Stimulated activated CD8-positive, alpha-beta memory T cell treated with anti-CD3 and anti-CD28 coated beads, Interleukin-4, amount 100 ng/mL, for 48 hours (primary cell): ENCODE measurements at regions not wholly inside any gene's neighbourhood (a gene's known extent, or its start where the extent isn't known, plus 50 kb on each side); places are given as distances from the start of the nearest gene placed in this dataset.

Experiments
- DNase-seq: peaks from one replicate; pipeline ENCODE4 v3.0.0-alpha.2; 2020

DNA sequence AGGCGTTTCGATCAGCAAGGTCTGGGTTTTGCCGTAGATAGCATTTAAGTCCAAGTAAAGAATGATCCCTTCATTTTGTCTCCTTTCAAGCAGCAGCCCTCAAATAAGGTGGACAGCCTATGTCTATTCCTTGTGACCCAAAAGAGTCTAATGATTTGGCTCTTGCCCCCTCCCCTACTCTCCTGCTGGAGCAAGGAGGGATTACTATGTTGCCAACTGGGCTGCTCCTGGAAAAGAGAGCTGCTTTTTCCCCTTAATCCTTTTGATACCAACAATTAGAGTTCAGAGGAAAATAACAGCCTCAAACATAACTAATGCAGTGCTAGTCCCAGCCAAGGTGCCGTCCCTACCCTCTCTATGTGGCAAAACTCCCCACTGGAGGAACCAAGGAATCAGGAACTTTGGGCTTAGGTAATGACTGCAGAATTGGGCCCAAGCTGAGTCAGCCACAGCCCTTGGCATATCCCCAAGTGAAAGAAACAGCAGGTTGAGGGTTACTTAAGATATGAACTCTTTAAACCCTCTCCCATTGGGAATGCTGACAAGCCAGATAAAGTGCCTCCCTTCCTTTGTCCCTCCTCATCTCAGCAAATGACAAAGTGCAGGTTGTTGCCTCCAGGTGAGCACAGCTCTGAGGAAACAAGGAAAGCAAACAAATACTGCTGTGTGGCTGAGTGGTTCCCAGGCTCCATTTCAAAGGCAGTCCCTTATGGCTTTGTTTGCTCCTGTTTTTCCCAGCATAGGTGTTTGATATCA lies 643.7 kb downstream of the INHBA start:
- DNase-seq, result no peak

DNA sequence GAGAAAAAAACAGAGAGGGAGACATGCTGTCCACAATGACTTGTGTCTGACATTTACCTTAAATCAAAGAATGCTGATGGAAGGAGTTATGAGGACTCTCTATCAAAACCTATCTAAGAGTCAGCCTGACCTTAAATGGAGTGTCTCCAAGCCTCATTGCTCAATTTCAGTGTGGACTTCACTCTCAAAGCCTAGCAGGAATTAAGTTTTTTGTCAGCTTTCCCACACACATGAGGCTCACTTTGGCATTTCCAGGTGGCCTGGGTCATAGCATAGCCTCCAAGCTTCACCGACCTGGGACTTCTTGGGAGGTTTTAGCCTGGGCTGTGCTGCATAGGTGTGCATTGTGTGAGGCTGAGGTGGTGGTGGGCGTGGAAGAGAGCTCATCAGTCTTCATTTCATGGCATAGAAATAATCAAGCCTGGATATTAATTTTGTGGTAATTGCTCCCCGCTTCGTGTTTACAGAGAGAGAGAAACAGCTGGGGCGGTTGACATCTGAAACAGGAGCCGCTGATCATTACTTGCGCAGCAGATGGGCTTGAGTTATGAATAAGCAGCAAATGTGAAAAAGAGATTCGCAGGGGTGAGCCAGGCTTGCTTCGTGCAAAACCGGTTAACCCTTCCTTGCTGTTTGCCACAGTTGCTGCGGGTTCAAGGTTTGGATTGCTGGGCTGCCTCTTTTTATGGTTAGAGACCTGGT lies 647.8 kb downstream of the INHBA start:
- DNase-seq, result no peak

DNA sequence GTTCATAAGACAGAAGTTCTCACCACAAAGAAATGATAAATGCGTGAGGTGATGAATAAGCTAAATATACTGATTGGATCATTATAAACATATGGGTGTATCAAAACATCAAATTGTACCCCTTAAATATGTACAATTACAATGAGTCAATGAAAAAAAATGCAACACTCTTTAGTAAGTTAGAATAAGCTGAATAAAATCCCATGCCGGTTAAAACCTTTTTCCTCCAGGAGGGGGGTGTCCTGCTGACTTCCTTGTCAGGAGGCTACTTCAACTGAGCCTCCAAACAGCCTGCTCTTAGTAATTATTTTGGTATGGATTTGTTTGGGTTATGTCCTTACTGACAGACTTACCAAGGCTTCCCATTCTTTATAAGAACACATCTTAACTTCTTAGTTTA lies 649.1 kb downstream of the INHBA start:
- DNase-seq, result no peak

DNA sequence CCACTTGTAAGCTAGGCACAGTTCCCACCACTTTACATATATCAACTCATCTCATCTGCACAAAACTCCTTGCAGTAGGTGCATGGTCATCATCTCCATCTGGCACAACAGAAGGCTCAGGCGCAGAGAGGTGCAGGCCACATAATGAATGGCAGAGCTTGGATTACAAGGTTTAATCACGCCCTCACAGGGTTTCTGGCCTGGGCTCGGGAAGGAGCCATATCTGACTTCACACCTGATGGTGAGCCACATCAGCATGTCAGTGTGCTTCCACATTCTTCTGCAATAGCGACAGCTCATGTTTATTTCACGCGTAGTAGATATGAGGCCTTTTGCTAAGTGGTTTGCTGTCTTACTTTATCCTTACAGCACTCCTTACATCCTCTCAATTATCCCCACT lies 650.2 kb downstream of the INHBA start:
- no peak for DNase-seq

DNA sequence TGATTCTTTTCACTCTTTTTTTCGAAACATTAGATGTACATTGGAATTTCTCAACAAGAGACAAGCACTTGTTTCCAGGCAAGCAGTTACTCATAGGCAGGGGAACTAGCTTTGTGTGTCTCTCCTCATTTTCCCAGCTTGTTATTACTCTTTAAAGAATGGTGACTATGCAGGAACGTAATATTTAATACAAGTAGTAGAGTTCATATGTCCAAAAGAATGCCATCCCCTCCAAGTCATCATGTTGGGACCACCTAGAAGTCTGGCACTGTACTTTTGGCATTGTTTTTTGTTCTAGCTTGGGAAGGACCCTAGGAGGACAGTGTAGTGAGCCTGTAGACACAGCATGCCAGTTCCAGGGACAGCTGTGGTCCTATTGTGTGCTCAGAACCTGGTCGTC lies 650.7 kb downstream of the INHBA start:
- no peak for DNase-seq

DNA sequence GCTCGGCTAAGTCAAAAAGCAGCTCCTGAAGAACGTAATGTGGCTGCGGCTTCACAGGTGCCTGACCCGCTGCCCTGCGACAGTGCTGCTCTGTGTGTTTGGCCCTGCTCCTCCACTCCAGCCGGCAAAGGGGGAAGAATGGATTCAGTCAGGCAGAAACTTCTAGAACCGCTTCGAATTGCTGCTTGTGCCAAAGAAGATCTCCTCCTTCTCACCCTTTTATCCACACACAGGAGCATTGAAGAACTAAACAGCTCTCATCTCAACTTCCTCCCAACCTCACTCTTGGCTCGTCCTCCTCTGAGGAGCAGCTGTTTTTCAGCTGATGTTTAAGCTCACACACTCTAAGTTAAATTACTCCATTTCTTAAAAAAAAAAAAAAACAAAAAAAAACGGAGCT lies 651.4 kb downstream of the INHBA start:
- DNase-seq, result no peak

DNA sequence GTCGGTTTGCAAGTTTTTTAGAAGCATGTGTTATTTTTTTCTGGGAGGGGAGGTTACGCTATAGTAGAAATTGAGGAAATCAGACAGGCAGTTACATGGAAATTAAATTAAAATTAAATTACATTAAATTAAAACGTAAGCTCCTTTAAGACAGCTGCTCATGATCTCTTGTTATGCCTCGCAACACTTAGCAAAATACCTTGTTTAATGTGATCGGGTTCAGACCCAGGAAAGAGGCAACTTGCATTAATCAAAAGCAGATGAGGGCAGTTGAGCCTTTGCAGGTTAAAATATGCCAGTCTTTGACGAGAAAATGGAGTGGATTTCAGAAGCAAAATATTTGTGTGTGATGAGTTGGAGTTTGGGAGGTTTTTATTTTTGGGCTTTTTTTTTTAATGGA lies 651.8 kb downstream of the INHBA start:
- no peak for DNase-seq

DNA sequence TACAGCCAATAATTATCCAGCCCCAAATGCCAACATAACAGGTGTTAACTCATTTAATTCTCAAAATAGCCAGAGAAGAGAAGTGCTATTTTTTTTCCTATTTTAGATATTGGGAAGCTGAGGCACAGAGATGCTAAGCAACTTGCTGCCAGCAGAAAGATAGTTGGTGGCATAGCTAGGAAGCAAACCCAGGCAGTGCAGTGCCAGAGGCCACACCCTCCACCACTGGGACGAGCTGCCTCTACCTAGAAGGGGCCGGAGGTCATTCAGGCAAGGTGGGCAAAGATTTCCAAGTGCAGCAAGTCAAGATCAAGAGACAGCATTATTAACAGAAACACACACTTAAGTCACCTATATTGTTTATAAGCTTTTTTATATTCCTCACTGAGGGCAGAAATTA lies 654.1 kb downstream of the INHBA start:
- DNase-seq, result no peak

DNA sequence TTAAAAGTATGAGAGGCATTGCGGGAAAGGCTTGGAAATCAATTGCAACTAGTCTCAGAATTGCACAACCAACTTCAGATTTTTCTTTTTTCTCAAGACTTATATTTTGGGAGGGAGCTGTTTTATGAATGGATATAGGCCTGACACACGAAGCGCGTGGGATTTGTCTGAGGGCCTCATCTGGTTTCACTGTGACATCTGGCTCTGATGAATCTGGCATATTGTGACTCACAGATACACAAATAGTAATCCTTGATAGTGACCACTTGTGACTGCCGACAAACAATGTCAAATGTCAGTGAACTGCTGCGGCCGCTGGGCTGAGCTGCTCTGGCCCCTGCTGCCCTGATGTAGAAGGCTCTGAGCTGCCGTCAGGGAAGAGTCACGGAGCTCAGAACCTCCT lies 655.1 kb downstream of the INHBA start:
- no peak for DNase-seq

DNA sequence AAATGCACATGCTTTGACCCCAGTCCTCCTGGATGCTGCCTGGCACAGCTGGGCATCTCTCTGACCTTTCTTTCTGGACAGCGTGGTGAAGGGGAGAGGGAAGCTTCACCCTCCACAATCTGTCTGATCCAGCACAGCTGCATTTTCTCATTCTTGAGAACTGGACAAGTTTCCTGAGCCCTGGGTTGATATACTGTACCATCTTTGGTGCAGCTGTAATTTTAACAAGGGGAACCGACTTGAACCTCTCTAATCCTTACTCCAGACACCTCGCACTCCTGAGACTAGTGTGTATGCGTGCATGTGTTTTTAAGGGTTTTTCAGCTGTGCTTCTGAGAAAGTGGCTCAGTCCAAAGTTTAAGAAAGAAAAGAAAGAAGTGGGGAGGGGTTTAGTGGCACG lies 655.7 kb downstream of the INHBA start:
- no peak for DNase-seq

DNA sequence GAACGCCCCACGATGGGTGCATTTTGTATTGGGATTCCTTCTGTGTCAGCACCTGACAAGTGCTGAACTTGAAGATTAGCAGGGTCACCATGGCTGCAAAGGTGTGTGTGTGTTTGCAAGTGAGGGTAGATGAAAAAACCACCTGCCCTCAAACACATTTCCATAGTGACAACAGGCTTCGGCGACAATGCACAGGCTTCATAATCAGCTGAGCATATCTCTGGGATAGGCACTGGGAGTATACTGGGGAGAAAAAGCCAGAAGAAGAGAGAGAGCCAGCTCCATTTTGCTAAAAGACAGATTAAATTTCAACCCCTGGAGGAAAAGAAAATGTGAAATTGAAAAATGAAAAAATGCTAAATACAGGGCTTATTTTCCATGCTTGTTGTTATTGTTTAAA lies 656.1 kb downstream of the INHBA start:
- DNase-seq, result no peak

DNA sequence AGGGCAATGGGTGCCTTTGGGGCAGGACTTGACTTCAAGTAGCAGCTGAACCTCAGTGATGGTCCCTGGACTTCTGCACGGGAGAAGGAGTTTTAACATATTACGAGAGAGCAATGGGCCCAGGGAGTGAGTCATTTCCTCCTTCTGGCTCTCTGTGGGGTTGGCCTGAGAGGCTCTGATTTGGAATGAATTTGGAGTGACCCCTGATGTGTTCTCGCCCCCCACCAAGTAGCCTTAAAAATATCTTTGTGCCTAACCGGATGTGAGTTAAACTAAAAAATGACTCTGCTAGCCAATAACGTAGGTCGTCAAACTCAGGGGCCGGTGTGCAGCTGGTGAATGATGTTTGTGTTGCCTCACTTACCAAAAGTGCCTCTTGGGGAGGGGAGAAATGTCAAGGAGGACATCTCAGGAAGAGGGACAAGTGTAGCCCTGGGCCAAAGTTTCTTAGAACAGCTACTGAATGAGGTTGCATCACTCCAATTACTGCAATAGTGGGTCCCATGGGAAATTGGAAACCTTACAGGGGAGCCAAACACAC lies 656.6 kb downstream of the INHBA start:
- DNase-seq, result no peak

DNA sequence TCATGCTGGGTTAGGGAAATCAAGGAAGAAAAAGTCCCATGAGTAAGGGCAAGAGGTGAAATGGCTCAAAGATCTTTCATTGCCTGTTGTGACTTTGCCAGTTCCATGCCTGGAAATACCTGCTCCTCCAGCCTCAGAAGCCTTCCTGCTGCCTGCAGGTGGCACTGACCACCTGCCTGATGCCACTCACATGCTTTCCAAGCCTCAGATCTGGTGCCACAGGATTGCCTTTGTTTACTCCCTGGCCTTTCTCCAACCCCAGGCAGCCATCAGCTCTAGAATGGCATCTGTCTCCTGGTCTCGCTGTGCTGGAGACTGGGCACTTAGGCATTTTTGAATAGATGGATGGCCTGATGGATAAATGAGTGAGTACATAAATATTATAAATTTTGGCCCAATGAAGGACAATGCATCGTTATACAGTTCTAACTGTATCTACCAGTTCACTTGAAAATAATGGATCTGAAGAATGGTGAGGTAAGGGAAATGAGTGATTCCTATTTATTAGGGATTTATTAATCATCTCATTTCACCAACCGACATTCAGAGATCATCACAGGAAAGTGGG lies 657.2 kb downstream of the INHBA start:
- DNase-seq, result no peak

DNA sequence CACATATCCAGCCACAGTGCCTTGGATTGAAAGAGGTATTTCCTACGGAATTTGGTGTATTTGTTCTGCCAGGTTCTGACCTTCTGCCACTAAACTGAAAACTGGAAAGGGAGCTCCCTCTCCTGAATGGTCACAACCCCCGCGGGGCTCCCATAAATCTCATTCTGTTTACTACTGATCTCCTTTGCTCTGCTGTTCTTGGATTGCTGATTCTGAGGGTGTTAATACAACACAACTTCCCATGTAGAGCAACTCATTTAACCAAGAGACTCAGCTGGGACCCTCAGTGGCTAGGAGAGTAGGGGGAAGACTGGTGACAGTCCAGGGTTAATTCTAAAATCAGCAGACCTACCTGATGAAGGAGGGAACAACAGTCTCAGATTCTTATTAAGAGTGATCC lies 662.9 kb downstream of the INHBA start:
- no peak for DNase-seq

DNA sequence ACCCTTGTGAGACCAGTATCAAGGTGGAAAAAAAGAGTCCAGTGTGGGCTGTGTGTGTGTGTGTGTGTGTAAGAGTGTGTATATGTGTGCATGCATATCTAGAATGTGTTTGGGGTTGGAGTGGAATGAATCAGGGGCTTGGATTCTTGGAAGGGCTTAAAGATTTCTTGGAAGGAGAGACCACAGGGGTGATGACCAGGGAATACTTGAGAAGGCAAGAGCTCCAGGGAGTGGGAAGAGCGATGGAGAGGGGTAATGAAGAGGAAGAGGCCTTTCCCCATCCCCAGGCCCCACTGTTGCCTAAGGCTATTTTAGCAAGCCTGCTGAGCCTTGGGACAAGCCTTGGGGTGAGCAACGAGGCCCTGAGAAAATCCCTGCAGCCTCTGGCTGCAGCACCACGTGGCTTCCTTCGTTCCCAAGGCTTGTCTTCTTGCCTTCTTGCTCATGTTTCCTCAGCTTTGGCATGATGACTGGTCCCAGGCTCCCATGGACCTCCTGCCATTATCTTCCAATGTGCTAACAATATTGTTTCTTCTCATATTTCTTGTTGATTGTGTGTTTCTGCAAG lies 663.4 kb downstream of the INHBA start:
- DNase-seq, result no peak

DNA sequence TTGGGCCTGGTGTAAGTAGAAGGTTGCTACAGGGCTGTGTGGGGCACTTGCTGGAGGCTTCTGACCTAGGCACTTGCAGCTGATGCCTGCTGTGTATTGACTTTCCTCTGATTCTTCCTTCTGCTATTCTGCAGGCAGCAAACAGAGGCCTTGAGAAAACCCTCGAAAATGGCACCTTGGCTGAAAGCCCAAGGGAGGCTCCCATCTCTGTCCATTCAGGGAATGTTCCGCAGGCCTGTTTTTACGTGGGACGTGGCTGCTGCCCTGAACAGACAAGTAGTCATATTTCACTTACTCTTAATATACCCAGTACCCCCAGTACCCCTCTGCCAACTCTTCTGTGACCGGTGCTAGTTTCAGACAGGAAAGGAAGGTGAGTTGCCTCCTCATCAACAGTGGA lies 664.7 kb downstream of the INHBA start:
- no peak for DNase-seq

DNA sequence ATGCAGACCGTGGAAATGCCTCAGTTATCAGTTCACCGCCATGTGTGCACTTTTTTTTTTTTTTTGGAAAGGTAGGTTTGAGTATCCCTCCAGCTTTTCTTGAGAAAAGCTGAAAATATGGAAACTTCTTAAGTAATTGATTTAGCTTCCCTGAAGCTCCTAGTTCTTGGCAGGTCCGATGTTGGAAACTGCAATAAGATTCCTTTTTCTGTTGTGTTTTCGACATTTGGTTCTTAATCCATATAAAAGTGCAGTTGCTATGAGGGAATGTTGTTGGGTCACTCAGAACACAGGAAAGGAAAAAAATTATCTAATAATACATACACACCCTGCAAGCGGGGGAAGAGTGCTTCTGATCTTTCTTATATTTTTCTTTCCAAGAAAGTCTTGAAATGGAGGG lies 665.2 kb downstream of the INHBA start:
- no peak for DNase-seq

DNA sequence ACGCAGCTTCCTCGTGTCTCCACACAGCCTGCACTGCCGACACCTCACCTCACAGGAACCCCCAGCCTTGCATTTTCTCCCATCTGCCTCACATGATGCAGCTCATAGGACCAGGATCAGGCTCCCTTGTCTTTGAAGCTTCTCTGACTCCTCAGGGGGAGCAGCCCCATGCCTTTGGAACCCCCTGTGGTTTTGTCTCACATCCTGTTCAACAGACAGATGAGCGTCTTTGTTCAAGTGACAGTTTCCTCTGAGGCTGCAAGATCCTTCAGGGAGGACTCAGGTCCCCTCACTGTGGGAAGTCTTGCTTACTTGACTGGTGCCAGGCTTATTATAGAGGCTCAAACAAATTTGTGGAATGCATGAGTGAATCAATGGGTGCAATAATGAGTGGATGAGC lies 667.1 kb downstream of the INHBA start:
- no peak for DNase-seq

DNA sequence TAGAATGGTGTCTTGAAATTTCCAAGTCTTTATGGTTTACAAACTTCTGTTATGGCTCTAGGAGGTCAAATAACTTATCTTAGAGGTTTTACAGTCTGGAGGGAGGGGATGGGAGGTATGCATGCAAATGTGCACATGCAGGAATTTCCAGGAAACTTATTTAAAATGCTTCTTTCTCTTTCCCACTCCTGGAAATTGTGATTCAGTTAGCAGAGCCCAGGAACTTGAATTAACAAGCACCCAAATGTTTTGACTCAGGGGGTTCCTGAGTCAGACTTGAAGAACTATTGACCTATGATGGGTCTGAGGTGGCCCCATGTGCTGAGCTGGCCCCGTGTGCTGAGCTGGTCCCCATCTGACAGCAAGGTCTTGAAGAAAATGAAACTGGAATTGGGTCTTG lies 669.4 kb downstream of the INHBA start:
- no peak for DNase-seq

DNA sequence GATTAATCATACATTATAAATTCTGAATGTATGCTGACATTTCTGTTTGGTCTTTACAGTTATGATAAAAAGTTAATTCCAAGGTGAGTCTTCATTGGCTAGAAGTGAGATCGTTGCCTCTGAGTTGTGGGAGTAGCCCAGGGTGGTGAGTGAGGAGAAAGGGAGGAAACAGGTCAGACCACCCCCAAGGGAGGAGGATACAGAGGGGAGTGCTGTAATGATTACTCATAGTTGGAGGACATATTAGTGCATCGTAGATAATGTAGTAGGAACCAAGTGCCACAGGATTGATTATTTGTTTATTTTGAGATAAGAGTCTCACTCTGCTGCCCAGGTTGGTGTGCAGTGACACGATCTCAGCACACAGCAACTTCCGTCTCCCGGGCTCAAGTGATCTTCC lies 672.2 kb downstream of the INHBA start:
- DNase-seq, result no peak

DNA sequence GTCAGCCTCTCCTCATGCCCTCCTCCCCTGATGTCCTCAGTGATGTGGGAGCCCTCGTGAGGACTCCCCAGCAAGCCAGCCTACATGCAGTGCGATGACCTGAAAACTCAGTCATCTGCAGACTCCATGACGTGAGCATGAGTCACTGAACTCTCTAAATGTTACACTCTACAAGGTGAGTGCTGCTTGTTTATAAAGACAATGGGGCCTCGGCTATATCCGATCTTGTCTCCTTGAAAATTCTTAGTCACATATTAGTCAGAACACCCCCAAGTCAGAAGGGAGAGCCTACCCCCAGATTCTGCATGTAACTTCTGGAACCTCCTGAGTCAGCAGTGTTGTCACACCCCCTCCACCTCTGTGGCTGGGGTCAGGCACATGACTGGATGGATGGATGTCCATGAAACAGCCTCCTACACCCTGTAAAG lies 673.8 kb downstream of the INHBA start:
- no peak for DNase-seq

DNA sequence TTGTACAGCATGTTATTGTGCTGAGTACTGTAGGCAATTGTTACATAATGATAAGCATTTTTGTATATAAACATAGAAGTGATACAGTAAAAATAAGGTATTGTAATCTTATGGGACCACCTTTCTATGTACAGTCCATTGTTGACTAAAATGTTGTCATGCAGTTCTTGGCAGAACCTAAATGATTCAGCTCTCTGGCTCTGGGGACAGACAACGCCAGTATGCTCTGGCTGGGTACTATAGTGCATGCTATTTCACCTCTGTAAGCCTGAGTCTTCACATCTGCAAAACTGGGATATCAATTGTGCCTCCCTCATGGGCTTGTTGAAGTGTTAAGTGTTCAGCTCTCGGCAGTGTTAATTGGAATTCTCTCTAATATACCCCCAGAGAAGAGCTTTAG lies 674.3 kb downstream of the INHBA start:
- DNase-seq, result no peak

DNA sequence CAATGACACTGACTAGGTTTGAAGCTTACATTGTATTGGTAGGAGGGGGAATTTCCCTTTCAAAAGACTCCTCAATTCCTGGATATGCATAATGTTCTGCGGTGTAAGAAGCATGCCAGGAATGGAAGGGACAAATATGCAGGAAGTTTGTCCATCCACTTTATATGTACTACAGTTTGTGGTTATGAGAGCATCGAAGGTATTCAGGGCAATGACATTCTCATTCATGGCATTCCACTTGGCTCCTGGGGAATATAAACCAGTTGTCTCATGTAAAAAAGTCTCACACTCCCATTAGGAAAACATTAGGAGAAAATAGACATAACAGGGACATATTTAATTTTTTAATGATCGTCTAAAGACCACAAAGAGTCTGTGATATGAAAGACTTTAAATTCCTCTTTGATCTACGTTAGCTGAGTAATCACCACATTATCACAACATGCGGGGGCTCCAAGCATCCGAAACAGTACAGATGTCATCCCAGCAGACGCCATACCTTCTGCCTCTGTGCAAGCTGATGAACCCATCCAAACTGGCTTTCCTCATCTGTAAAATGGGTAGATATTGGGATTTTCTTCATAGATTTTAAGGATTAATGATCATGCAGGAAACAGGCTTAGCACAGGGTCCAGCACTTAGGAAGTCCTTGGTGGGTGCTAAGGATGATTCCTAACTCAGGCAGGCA lies 675.3 kb downstream of the INHBA start:
- no peak for DNase-seq
